H9 (cell line): ENCODE measurements at regions not wholly inside any gene's neighbourhood (a gene's known extent, or its start where the extent isn't known, plus 50 kb on each side); places are given as distances from the start of the nearest gene placed in this dataset.

Experiments
- DNase-seq: peaks from one replicate; pipeline ENCODE4 v3.0.0-alpha.2; 2017
- H2AFZ ChIP-seq: one replicate; pipeline ENCODE4 v1.6.1; 2013; ENCODE audit warnings: mild to moderate bottlenecking, low read length, control low read depth, moderate library complexity
- H2AK5ac ChIP-seq: 2 replicates; pipeline ENCODE4 v1.6.1; 2013; ENCODE audit warnings: low read length, control low read depth, mixed read lengths; ENCODE audit not compliant: insufficient read length
- H2BK120ac ChIP-seq: one replicate; pipeline ENCODE4 v1.6.1; 2013; ENCODE audit warnings: low read depth, mild to moderate bottlenecking, low read length, control low read depth, inconsistent platforms; ENCODE audit not compliant: poor library complexity, severe bottlenecking
- H2BK12ac ChIP-seq: 2 replicates; pipeline ENCODE4 v1.6.1; 2013; ENCODE audit warnings: low read length, control low read depth, mixed read lengths, low read depth; ENCODE audit not compliant: insufficient read length
- H2BK15ac ChIP-seq: 2 replicates; pipeline ENCODE4 v1.6.1; 2013; ENCODE audit warnings: low read depth, low read length, control low read depth
- H2BK20ac ChIP-seq: one replicate; pipeline ENCODE4 v1.6.1; 2013; ENCODE audit warnings: low read depth, mild to moderate bottlenecking, low read length, control low read depth, inconsistent platforms; ENCODE audit not compliant: poor library complexity, severe bottlenecking
- H2BK5ac ChIP-seq: 2 replicates; pipeline ENCODE4 v1.6.1; 2013; ENCODE audit warnings: low read length, control low read depth, mixed read lengths; ENCODE audit not compliant: insufficient read length
- H3K14ac ChIP-seq: 2 replicates; pipeline ENCODE4 v1.6.1; 2013; ENCODE audit warnings: low read length, control low read depth; ENCODE audit not compliant: insufficient read depth
- H3K18ac ChIP-seq: 2 replicates; pipeline ENCODE4 v1.6.1; 2013; ENCODE audit warnings: low read depth, mild to moderate bottlenecking, mixed read lengths, low read length, control low read depth; ENCODE audit not compliant: insufficient read length
- H3K23ac ChIP-seq: 2 replicates; pipeline ENCODE4 v1.6.1; 2013; ENCODE audit warnings: low read length, control low read depth, mixed read lengths, low read depth; ENCODE audit not compliant: insufficient read length
- H3K23me2 ChIP-seq: 2 replicates; pipeline ENCODE4 v1.6.1; 2013; ENCODE audit warnings: low read depth, mild to moderate bottlenecking, mixed read lengths, low read length, control low read depth; ENCODE audit not compliant: insufficient read length, poor library complexity, severe bottlenecking
- H3K27ac ChIP-seq: 2 replicates; pipeline ENCODE4 v1.5.1; 2013; ENCODE audit warnings: low read length, control low read depth, mixed read lengths, low read depth; ENCODE audit not compliant: insufficient read length
- H3K27me3 ChIP-seq: 2 replicates; pipeline ENCODE4 v1.6.1; 2013; ENCODE audit warnings: low read length, control low read depth, inconsistent platforms; ENCODE audit not compliant: insufficient read depth
- H3K4ac ChIP-seq: 2 replicates; pipeline ENCODE4 v1.6.1; 2013; ENCODE audit warnings: low read depth, mild to moderate bottlenecking, control low read depth, inconsistent platforms, low read length, moderate library complexity
- H3K4me1 ChIP-seq: 2 replicates; pipeline ENCODE4 v1.6.1; 2013; ENCODE audit warnings: low read length, control low read depth, inconsistent platforms; ENCODE audit not compliant: insufficient read depth
- H3K4me2 ChIP-seq: 2 replicates; pipeline ENCODE4 v1.6.1; 2013; ENCODE audit warnings: low read length, control low read depth, mixed read lengths; ENCODE audit not compliant: insufficient read length, insufficient read depth
- H3K56ac ChIP-seq: 2 replicates; pipeline ENCODE4 v1.6.1; 2013; ENCODE audit warnings: low read depth, mild to moderate bottlenecking, mixed read lengths, low read length, control low read depth; ENCODE audit not compliant: insufficient read length
- H3K79me1 ChIP-seq: 2 replicates; pipeline ENCODE4 v1.6.1; 2013; ENCODE audit warnings: low read depth, mild to moderate bottlenecking, moderate library complexity, low read length, control low read depth, inconsistent platforms; ENCODE audit not compliant: insufficient read depth, poor library complexity, severe bottlenecking
- H3K79me2 ChIP-seq: 2 replicates; pipeline ENCODE4 v1.6.1; 2013; ENCODE audit warnings: low read length, control low read depth, inconsistent platforms; ENCODE audit not compliant: insufficient read depth
- H3K9ac ChIP-seq: 2 replicates; pipeline ENCODE4 v1.6.1; 2013; ENCODE audit warnings: low read length, control low read depth, mixed read lengths; ENCODE audit not compliant: insufficient read length; ENCODE audit errors: extremely low read depth
- H3K9me3 ChIP-seq: one replicate; pipeline ENCODE4 v1.6.1; 2013; ENCODE audit warnings: low read depth, low read length, inconsistent platforms; ENCODE audit not compliant: control insufficient read depth
- H3T11ph ChIP-seq: one replicate; pipeline ENCODE4 v1.6.1; 2013; ENCODE audit warnings: mild to moderate bottlenecking, low read length, control low read depth, inconsistent platforms
- H4K20me1 ChIP-seq: one replicate; pipeline ENCODE4 v1.6.1; 2013; ENCODE audit not compliant: control insufficient read depth, insufficient read length, insufficient read depth
- H4K5ac ChIP-seq: 2 replicates; pipeline ENCODE4 v1.6.1; 2013; ENCODE audit warnings: low read depth, mild to moderate bottlenecking, mixed read lengths, low read length, control low read depth; ENCODE audit not compliant: insufficient read length
- H4K8ac ChIP-seq: replicated peaks from 2 replicates; pipeline ENCODE4 v1.6.1; 2013; ENCODE audit warnings: low read length, control low read depth, mixed read lengths, low read depth; ENCODE audit not compliant: insufficient read length
- H4K91ac ChIP-seq: 2 replicates; pipeline ENCODE4 v1.6.1; 2013; ENCODE audit warnings: low read depth, mild to moderate bottlenecking, moderate library complexity, mixed read lengths, low read length, control low read depth; ENCODE audit not compliant: insufficient read length
- H3K27ac Mint-ChIP-seq, 3 experiments: 2 replicates in 2 of 3; 3 replicates in 1 of 3; pipeline ENCODE4 v1.8.0; 2020 to 2021; ENCODE audit warnings: mixed read lengths in 3 of 3, mild to moderate bottlenecking in 1 of 3, moderate library complexity in 1 of 3
- H3K27me3 Mint-ChIP-seq: 2 replicates; pipeline ENCODE4 v1.8.0; 2021; ENCODE audit warnings: low read depth, mild to moderate bottlenecking, moderate library complexity, mixed read lengths
- H3K36me3 Mint-ChIP-seq, 3 experiments: 2 replicates in 2 of 3; 3 replicates in 1 of 3; pipeline ENCODE4 v1.8.0; 2020 to 2021; ENCODE audit warnings: low read depth in 3 of 3, mixed read lengths in 3 of 3; ENCODE audit not compliant: insufficient read depth in 1 of 3
- H3K4me1 Mint-ChIP-seq, 2 experiments: 2 replicates each; pipeline ENCODE4 v1.8.0; 2020; ENCODE audit warnings: mixed read lengths in 2 of 2
- H3K4me3 Mint-ChIP-seq, 2 experiments: 2 replicates in 1 of 2; 3 replicates in 1 of 2; pipeline ENCODE4 v1.8.0; 2020 to 2021; ENCODE audit warnings: mild to moderate bottlenecking in 2 of 2, mixed read lengths in 2 of 2, moderate library complexity in 1 of 2
- H3K9me3 Mint-ChIP-seq, 2 experiments: 2 replicates in 1 of 2; 3 replicates in 1 of 2; pipeline ENCODE4 v1.8.0; 2020; ENCODE audit warnings: mild to moderate bottlenecking in 2 of 2, mixed read lengths in 2 of 2, moderate library complexity in 1 of 2
- WGBS: extraction: QIAGEN DNeasy Blood & Tissue Kit; methylation state at CpG from one replicate; pipeline ENCODE4 v1.1.7; 2013; ENCODE audit warnings: missing lambda C conversion rate, low lambda C conversion rate, mixed read lengths; ENCODE audit not compliant: insufficient read length; ENCODE audit errors: extremely low coverage; 5-methylcytosine and 5-hydroxymethylcytosine counted together
- TF ChIP-seq, protein P1 (sequence below): fragments of 200-600 bp; sonication (generic); conservative IDR thresholded peaks from 3 replicates; pipeline ENCODE4 v1.8.0; 2021; ENCODE audit warnings: antibody characterized with exemption, mild to moderate bottlenecking

DNA sequence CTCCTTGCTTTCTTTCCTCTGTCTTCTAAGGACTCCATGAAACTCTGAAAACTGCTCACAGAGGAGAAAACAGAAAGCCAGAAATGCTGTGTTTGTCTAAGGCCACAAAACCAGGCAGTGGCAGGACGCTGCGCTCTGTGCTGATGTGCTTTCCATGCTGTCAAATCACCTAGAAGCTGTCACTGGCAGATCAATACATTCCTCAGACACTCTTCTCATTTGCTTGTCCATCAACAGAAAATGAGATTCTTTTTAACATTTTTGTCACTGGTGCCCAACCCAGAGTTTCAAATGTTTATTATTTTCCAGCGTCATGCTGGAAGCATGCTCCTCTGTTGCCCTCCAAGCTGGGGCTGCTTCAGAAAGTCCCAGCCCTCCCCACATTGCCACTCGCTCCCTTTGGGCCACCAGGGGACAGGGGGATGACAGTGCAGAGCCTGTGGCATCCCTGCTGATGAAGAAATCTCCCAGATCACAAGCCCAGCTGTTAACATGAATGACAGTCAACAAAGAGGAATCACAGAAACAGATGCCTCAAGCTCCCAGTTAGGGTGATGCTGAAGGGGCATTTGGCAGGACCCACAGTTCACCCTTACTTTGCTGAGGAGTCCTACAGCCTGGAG, 117.5 kb upstream of the MEIS1 start:
- H3K27me3 ChIP-seq, result no peaks in the 10 kb centered on the region
- H2BK20ac ChIP-seq, result no peak overlapping the region
- H3K18ac ChIP-seq, result no peak overlapping the region
- no peak overlapping the region for H3T11ph ChIP-seq
- H3K4me1 ChIP-seq, result peaks cover 6% of the 10 kb centered on the region
- H4K5ac ChIP-seq, result no peak overlapping the region
- H3K79me2 ChIP-seq, result no peaks in the 10 kb centered on the region
- no peak overlapping the region for H4K8ac ChIP-seq
- H2BK12ac ChIP-seq, result no peak overlapping the region
- no peak overlapping the region for H2AK5ac ChIP-seq
- Mint-ChIP-seq H3K27ac (peak overlapping the region in 2 of 3 experiments; percentile 41 to 56; a peak in 3 of 7 replicates), H3K4me1 (peaks cover 18 to 19% of the 10 kb centered on the region in 2 experiments), H3K4me3 (peak overlapping the region in 1 of 2 experiments; percentile 54; a peak in 3 of 5 replicates), H3K36me3 (peaks cover 0 to 5% (median 2%) of the 10 kb centered on the region in 3 experiments; a peak in 3 of 7 replicates), H3K9me3 (peaks cover 11 to 13% of the 10 kb centered on the region in 2 experiments), H3K27me3 (no peaks in the 10 kb centered on the region)
- H3K9me3 ChIP-seq, result no peaks in the 10 kb centered on the region
- no peak overlapping the region for H3K56ac ChIP-seq
- no CpG with 5 or more reads among the region's 4 CpGs for WGBS
- no peak overlapping the region for H3K4me2 ChIP-seq
- no peak overlapping the region for H3K4ac ChIP-seq
- H2BK120ac ChIP-seq, result no peak overlapping the region
- H4K20me1 ChIP-seq, result no peaks in the 10 kb centered on the region
- H3K23ac ChIP-seq, result no peak overlapping the region
- H2BK5ac ChIP-seq, result no peak overlapping the region
- no peak overlapping the region; the same call in 1 of the 2 replicates for H3K14ac ChIP-seq
- H3K23me2 ChIP-seq, result no peaks in the 10 kb centered on the region
- no peak overlapping the region for H2BK15ac ChIP-seq
- H4K91ac ChIP-seq, result no peak overlapping the region
- H3K79me1 ChIP-seq, result no peaks in the 10 kb centered on the region
- DNase-seq, result no peak
- no peak overlapping the region for H2AFZ ChIP-seq
- TF ChIP-seq, protein P1, sequence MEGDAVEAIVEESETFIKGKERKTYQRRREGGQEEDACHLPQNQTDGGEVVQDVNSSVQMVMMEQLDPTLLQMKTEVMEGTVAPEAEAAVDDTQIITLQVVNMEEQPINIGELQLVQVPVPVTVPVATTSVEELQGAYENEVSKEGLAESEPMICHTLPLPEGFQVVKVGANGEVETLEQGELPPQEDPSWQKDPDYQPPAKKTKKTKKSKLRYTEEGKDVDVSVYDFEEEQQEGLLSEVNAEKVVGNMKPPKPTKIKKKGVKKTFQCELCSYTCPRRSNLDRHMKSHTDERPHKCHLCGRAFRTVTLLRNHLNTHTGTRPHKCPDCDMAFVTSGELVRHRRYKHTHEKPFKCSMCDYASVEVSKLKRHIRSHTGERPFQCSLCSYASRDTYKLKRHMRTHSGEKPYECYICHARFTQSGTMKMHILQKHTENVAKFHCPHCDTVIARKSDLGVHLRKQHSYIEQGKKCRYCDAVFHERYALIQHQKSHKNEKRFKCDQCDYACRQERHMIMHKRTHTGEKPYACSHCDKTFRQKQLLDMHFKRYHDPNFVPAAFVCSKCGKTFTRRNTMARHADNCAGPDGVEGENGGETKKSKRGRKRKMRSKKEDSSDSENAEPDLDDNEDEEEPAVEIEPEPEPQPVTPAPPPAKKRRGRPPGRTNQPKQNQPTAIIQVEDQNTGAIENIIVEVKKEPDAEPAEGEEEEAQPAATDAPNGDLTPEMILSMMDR, result no peak
- H3K9ac ChIP-seq, result no peak overlapping the region
- no peak overlapping the region for H3K27ac ChIP-seq
